H9 (cell line): ENCODE measurements at regions not wholly inside any gene's neighbourhood (a gene's known extent, or its start where the extent isn't known, plus 50 kb on each side); places are given as distances from the start of the nearest gene placed in this dataset.

Source experiments
- DNase-seq: peaks from one replicate; pipeline ENCODE4 v3.0.0-alpha.2; 2017
- H2AFZ ChIP-seq: one replicate; pipeline ENCODE4 v1.6.1; 2013; ENCODE audit warnings: mild to moderate bottlenecking, low read length, control low read depth, moderate library complexity
- H2AK5ac ChIP-seq: 2 replicates; pipeline ENCODE4 v1.6.1; 2013; ENCODE audit warnings: low read length, control low read depth, mixed read lengths; ENCODE audit not compliant: insufficient read length
- H2BK120ac ChIP-seq: one replicate; pipeline ENCODE4 v1.6.1; 2013; ENCODE audit warnings: low read depth, mild to moderate bottlenecking, low read length, control low read depth, inconsistent platforms; ENCODE audit not compliant: poor library complexity, severe bottlenecking
- H2BK12ac ChIP-seq: 2 replicates; pipeline ENCODE4 v1.6.1; 2013; ENCODE audit warnings: low read length, control low read depth, mixed read lengths, low read depth; ENCODE audit not compliant: insufficient read length
- H2BK15ac ChIP-seq: 2 replicates; pipeline ENCODE4 v1.6.1; 2013; ENCODE audit warnings: low read depth, low read length, control low read depth
- H2BK20ac ChIP-seq: one replicate; pipeline ENCODE4 v1.6.1; 2013; ENCODE audit warnings: low read depth, mild to moderate bottlenecking, low read length, control low read depth, inconsistent platforms; ENCODE audit not compliant: poor library complexity, severe bottlenecking
- H2BK5ac ChIP-seq: 2 replicates; pipeline ENCODE4 v1.6.1; 2013; ENCODE audit warnings: low read length, control low read depth, mixed read lengths; ENCODE audit not compliant: insufficient read length
- H3K14ac ChIP-seq: 2 replicates; pipeline ENCODE4 v1.6.1; 2013; ENCODE audit warnings: low read length, control low read depth; ENCODE audit not compliant: insufficient read depth
- H3K18ac ChIP-seq: 2 replicates; pipeline ENCODE4 v1.6.1; 2013; ENCODE audit warnings: low read depth, mild to moderate bottlenecking, mixed read lengths, low read length, control low read depth; ENCODE audit not compliant: insufficient read length
- H3K23ac ChIP-seq: 2 replicates; pipeline ENCODE4 v1.6.1; 2013; ENCODE audit warnings: low read length, control low read depth, mixed read lengths, low read depth; ENCODE audit not compliant: insufficient read length
- H3K23me2 ChIP-seq: 2 replicates; pipeline ENCODE4 v1.6.1; 2013; ENCODE audit warnings: low read depth, mild to moderate bottlenecking, mixed read lengths, low read length, control low read depth; ENCODE audit not compliant: insufficient read length, poor library complexity, severe bottlenecking
- H3K27ac ChIP-seq: 2 replicates; pipeline ENCODE4 v1.5.1; 2013; ENCODE audit warnings: low read length, control low read depth, mixed read lengths, low read depth; ENCODE audit not compliant: insufficient read length
- H3K27me3 ChIP-seq: 2 replicates; pipeline ENCODE4 v1.6.1; 2013; ENCODE audit warnings: low read length, control low read depth, inconsistent platforms; ENCODE audit not compliant: insufficient read depth
- H3K4ac ChIP-seq: 2 replicates; pipeline ENCODE4 v1.6.1; 2013; ENCODE audit warnings: low read depth, mild to moderate bottlenecking, control low read depth, inconsistent platforms, low read length, moderate library complexity
- H3K4me1 ChIP-seq: 2 replicates; pipeline ENCODE4 v1.6.1; 2013; ENCODE audit warnings: low read length, control low read depth, inconsistent platforms; ENCODE audit not compliant: insufficient read depth
- H3K4me2 ChIP-seq: 2 replicates; pipeline ENCODE4 v1.6.1; 2013; ENCODE audit warnings: low read length, control low read depth, mixed read lengths; ENCODE audit not compliant: insufficient read length, insufficient read depth
- H3K56ac ChIP-seq: 2 replicates; pipeline ENCODE4 v1.6.1; 2013; ENCODE audit warnings: low read depth, mild to moderate bottlenecking, mixed read lengths, low read length, control low read depth; ENCODE audit not compliant: insufficient read length
- H3K79me1 ChIP-seq: 2 replicates; pipeline ENCODE4 v1.6.1; 2013; ENCODE audit warnings: low read depth, mild to moderate bottlenecking, moderate library complexity, low read length, control low read depth, inconsistent platforms; ENCODE audit not compliant: insufficient read depth, poor library complexity, severe bottlenecking
- H3K79me2 ChIP-seq: 2 replicates; pipeline ENCODE4 v1.6.1; 2013; ENCODE audit warnings: low read length, control low read depth, inconsistent platforms; ENCODE audit not compliant: insufficient read depth
- H3K9ac ChIP-seq: 2 replicates; pipeline ENCODE4 v1.6.1; 2013; ENCODE audit warnings: low read length, control low read depth, mixed read lengths; ENCODE audit not compliant: insufficient read length; ENCODE audit errors: extremely low read depth
- H3K9me3 ChIP-seq: one replicate; pipeline ENCODE4 v1.6.1; 2013; ENCODE audit warnings: low read depth, low read length, inconsistent platforms; ENCODE audit not compliant: control insufficient read depth
- H3T11ph ChIP-seq: one replicate; pipeline ENCODE4 v1.6.1; 2013; ENCODE audit warnings: mild to moderate bottlenecking, low read length, control low read depth, inconsistent platforms
- H4K20me1 ChIP-seq: one replicate; pipeline ENCODE4 v1.6.1; 2013; ENCODE audit not compliant: control insufficient read depth, insufficient read length, insufficient read depth
- H4K5ac ChIP-seq: 2 replicates; pipeline ENCODE4 v1.6.1; 2013; ENCODE audit warnings: low read depth, mild to moderate bottlenecking, mixed read lengths, low read length, control low read depth; ENCODE audit not compliant: insufficient read length
- H4K8ac ChIP-seq: replicated peaks from 2 replicates; pipeline ENCODE4 v1.6.1; 2013; ENCODE audit warnings: low read length, control low read depth, mixed read lengths, low read depth; ENCODE audit not compliant: insufficient read length
- H4K91ac ChIP-seq: 2 replicates; pipeline ENCODE4 v1.6.1; 2013; ENCODE audit warnings: low read depth, mild to moderate bottlenecking, moderate library complexity, mixed read lengths, low read length, control low read depth; ENCODE audit not compliant: insufficient read length
- H3K27ac Mint-ChIP-seq, 3 experiments: 2 replicates in 2 of 3; 3 replicates in 1 of 3; pipeline ENCODE4 v1.8.0; 2020 to 2021; ENCODE audit warnings: mixed read lengths in 3 of 3, mild to moderate bottlenecking in 1 of 3, moderate library complexity in 1 of 3
- H3K27me3 Mint-ChIP-seq: 2 replicates; pipeline ENCODE4 v1.8.0; 2021; ENCODE audit warnings: low read depth, mild to moderate bottlenecking, moderate library complexity, mixed read lengths
- H3K36me3 Mint-ChIP-seq, 3 experiments: 2 replicates in 2 of 3; 3 replicates in 1 of 3; pipeline ENCODE4 v1.8.0; 2020 to 2021; ENCODE audit warnings: low read depth in 3 of 3, mixed read lengths in 3 of 3; ENCODE audit not compliant: insufficient read depth in 1 of 3
- H3K4me1 Mint-ChIP-seq, 2 experiments: 2 replicates each; pipeline ENCODE4 v1.8.0; 2020; ENCODE audit warnings: mixed read lengths in 2 of 2
- H3K4me3 Mint-ChIP-seq, 2 experiments: 2 replicates in 1 of 2; 3 replicates in 1 of 2; pipeline ENCODE4 v1.8.0; 2020 to 2021; ENCODE audit warnings: mild to moderate bottlenecking in 2 of 2, mixed read lengths in 2 of 2, moderate library complexity in 1 of 2
- H3K9me3 Mint-ChIP-seq, 2 experiments: 2 replicates in 1 of 2; 3 replicates in 1 of 2; pipeline ENCODE4 v1.8.0; 2020; ENCODE audit warnings: mild to moderate bottlenecking in 2 of 2, mixed read lengths in 2 of 2, moderate library complexity in 1 of 2
- CTCF ChIP-seq: fragments of 200-600 bp; sonication (generic); conservative IDR thresholded peaks from 3 replicates; pipeline ENCODE4 v1.8.0; 2021; ENCODE audit warnings: antibody characterized with exemption, mild to moderate bottlenecking

- H3K4me2 ChIP-seq, result no peak overlapping the region
- DNase-seq, result no peak
- H3K27ac Mint-ChIP-seq, result no peak overlapping the region
- H3K27me3 ChIP-seq, result no peaks in the 10 kb centered on the region
- no peak overlapping the region for H4K5ac ChIP-seq
- H3T11ph ChIP-seq, result no peak overlapping the region
- H2BK20ac ChIP-seq, result no peak overlapping the region
- no peak overlapping the region for H3K27ac ChIP-seq
- H2AK5ac ChIP-seq, result no peak overlapping the region
- H3K9me3 Mint-ChIP-seq, result no peaks in the 10 kb centered on the region
- no peak for TF ChIP-seq CTCF
- H3K36me3 Mint-ChIP-seq, result no peaks in the 10 kb centered on the region
- no peak overlapping the region for H2BK120ac ChIP-seq
- no peak overlapping the region for H3K9ac ChIP-seq
- H3K9me3 ChIP-seq, result no peaks in the 10 kb centered on the region
- no peaks in the 10 kb centered on the region for H4K20me1 ChIP-seq
- no peak overlapping the region for H2AFZ ChIP-seq
- no peak overlapping the region for H2BK5ac ChIP-seq
- no peak overlapping the region for H2BK15ac ChIP-seq
- H3K23ac ChIP-seq, result no peak overlapping the region
- no peaks in the 10 kb centered on the region for H3K79me1 ChIP-seq
- H3K4me1 Mint-ChIP-seq, result no peaks in the 10 kb centered on the region; a peak in 1 of 4 replicates
- no peaks in the 10 kb centered on the region for H3K4me1 ChIP-seq
- no peak overlapping the region for H3K18ac ChIP-seq
- no peak overlapping the region for H3K4me3 Mint-ChIP-seq
- no peak overlapping the region for H2BK12ac ChIP-seq
- no peaks in the 10 kb centered on the region for H3K27me3 Mint-ChIP-seq
- H3K23me2 ChIP-seq, result no peaks in the 10 kb centered on the region
- no peak overlapping the region for H4K8ac ChIP-seq
- H3K14ac ChIP-seq, result no peak overlapping the region
- no peak overlapping the region for H3K4ac ChIP-seq
- H3K56ac ChIP-seq, result no peak overlapping the region
- H3K79me2 ChIP-seq, result no peaks in the 10 kb centered on the region
- no peak overlapping the region for H4K91ac ChIP-seq
Measured at GRCh38 chr4:29310252-29310651, 1409.9 kb upstream of the PCDH7 start.
